Hepatocyte (in vitro differentiated cells): ENCODE measurements at regions not wholly inside any gene's neighbourhood (a gene's known extent, or its start where the extent isn't known, plus 50 kb on each side); places are given as distances from the start of the nearest gene placed in this dataset.

Experiments used
- DNase-seq: peaks from one replicate; pipeline ENCODE4 v3.0.0-alpha.2; 2016; ENCODE audit warnings: low spot score
- H2AFZ ChIP-seq: fragments of 200-600 bp; sonication (generic); 2 replicates; pipeline ENCODE4 v1.6.0; 2016; ENCODE audit warnings: antibody characterized with exemption, mild to moderate bottlenecking
- H3K27ac ChIP-seq: fragments of 200-600 bp; sonication (generic); 2 replicates; pipeline ENCODE4 v1.5.1; 2016; ENCODE audit warnings: mild to moderate bottlenecking
- H3K27me3 ChIP-seq: fragments of 200-600 bp; sonication (generic); 2 replicates; pipeline ENCODE4 v1.6.1; 2016
- H3K36me3 ChIP-seq: fragments of 200-600 bp; sonication (generic); replicated peaks from 2 replicates; pipeline ENCODE4 v1.5.1; 2016; ENCODE audit warnings: low read depth; ENCODE audit not compliant: insufficient read depth
- H3K4me1 ChIP-seq: fragments of 200-600 bp; sonication (generic); 2 replicates; pipeline ENCODE4 v1.5.1; 2016; ENCODE audit warnings: mild to moderate bottlenecking, moderate library complexity; ENCODE audit not compliant: insufficient read depth
- H3K4me2 ChIP-seq: fragments of 200-600 bp; sonication (generic); 2 replicates; pipeline ENCODE4 v1.6.0; 2016
- H3K4me3 ChIP-seq: fragments of 200-600 bp; sonication (generic); 2 replicates; pipeline ENCODE4 v1.5.1; 2016; ENCODE audit warnings: mild to moderate bottlenecking
- H3K79me2 ChIP-seq: fragments of 200-600 bp; sonication (generic); 2 replicates; pipeline ENCODE4 v1.6.0; 2017; ENCODE audit warnings: mild to moderate bottlenecking
- H3K9me2 ChIP-seq: fragments of 200-600 bp; sonication (generic); replicated peaks from 2 replicates; pipeline ENCODE4 v1.6.0; 2017; ENCODE audit warnings: mild to moderate bottlenecking; ENCODE audit not compliant: insufficient read depth
- H3K9me3 ChIP-seq: fragments of 200-600 bp; sonication (generic); 2 replicates; pipeline ENCODE4 v1.5.1; 2016; ENCODE audit warnings: low read depth, mild to moderate bottlenecking
- H4K20me1 ChIP-seq: fragments of 200-600 bp; sonication (generic); 2 replicates; pipeline ENCODE4 v1.6.0; 2016; ENCODE audit warnings: mild to moderate bottlenecking; ENCODE audit not compliant: insufficient read depth, poor library complexity, severe bottlenecking
- CTCF ChIP-seq: fragments of 200-600 bp; sonication (generic); IDR thresholded peaks from 2 replicates; pipeline ENCODE4 v1.5.1; 2016; ENCODE audit warnings: antibody characterized with exemption, mild to moderate bottlenecking; ENCODE audit not compliant: poor library complexity
- EZH2 ChIP-seq: fragments of 200-600 bp; sonication (generic); IDR thresholded peaks from 2 replicates; pipeline ENCODE4 v1.6.1; 2016; ENCODE audit warnings: antibody characterized with exemption, mild to moderate bottlenecking, borderline replicate concordance
- EZH2phosphoT487 ChIP-seq: fragments of 200-600 bp; sonication (generic); IDR thresholded peaks from one replicate; pipeline ENCODE4 v1.6.1; 2018; ENCODE audit warnings: antibody characterized with exemption, mild to moderate bottlenecking, low read depth, moderate library complexity; ENCODE audit not compliant: unreplicated experiment, severe bottlenecking
- WGBS: methylation state at CpG from one replicate; pipeline ENCODE4 v1.1.6; 2016; ENCODE audit warnings: low lambda C conversion rate; ENCODE audit errors: missing lambda C conversion rate; 5-methylcytosine and 5-hydroxymethylcytosine counted together

- no peaks in the 10 kb centered on the region for H3K79me2 ChIP-seq
- no peak for DNase-seq
- H3K4me1 ChIP-seq: no peaks in the 10 kb centered on the region
- TF ChIP-seq EZH2 (no peak), EZH2phosphoT487 (no peak), CTCF (no peak)
- no peaks in the 10 kb centered on the region for H3K9me3 ChIP-seq
- H4K20me1 ChIP-seq: no peaks in the 10 kb centered on the region
- H2AFZ ChIP-seq: no peak overlapping the region
- no peak overlapping the region for H3K4me3 ChIP-seq
- no peaks in the 10 kb centered on the region for H3K36me3 ChIP-seq
- no peak overlapping the region for H3K27ac ChIP-seq
- no peaks in the 10 kb centered on the region for H3K9me2 ChIP-seq
- H3K27me3 ChIP-seq: peaks cover 14% of the 10 kb centered on the region
- WGBS: 90% methylated on average over 10 of the region's 10 CpGs
- no peak overlapping the region for H3K4me2 ChIP-seq
Measured at GRCh38 chr1:29811727-29812407, 575.5 kb downstream of the PTPRU start.

- Histone ChIP-seq H3K36me3 (no peaks in the 10 kb centered on the region), H3K4me1 (no peaks in the 10 kb centered on the region), H2AFZ (no peak overlapping the region), H3K79me2 (no peaks in the 10 kb centered on the region), H3K4me3 (no peak overlapping the region), H3K27ac (no peak overlapping the region), H3K9me2 (no peaks in the 10 kb centered on the region), H3K4me2 (no peak overlapping the region), H4K20me1 (no peaks in the 10 kb centered on the region), H3K9me3 (no peaks in the 10 kb centered on the region), H3K27me3 (peaks cover 7% of the 10 kb centered on the region)
- DNase-seq: no peak
- TF ChIP-seq CTCF (no peak), EZH2 (no peak), EZH2phosphoT487 (no peak)
- 72% methylated on average over 7 of the region's 7 CpGs for WGBS
Measured at GRCh38 chr1:29811247-29811646, 574.9 kb downstream of the PTPRU start.

GRCh38 chr1:29810121-29811120 is 574.1 kb downstream of the PTPRU start:
- Histone ChIP-seq H3K4me2 (no peak overlapping the region), H3K27me3 (no peaks in the 10 kb centered on the region), H2AFZ (no peak overlapping the region), H3K27ac (no peak overlapping the region), H3K9me3 (no peaks in the 10 kb centered on the region), H3K9me2 (no peaks in the 10 kb centered on the region), H3K36me3 (no peaks in the 10 kb centered on the region), H3K4me1 (no peaks in the 10 kb centered on the region), H3K4me3 (no peak overlapping the region), H4K20me1 (no peaks in the 10 kb centered on the region), H3K79me2 (no peaks in the 10 kb centered on the region)
- TF ChIP-seq CTCF: no peak
- no peak for TF ChIP-seq EZH2phosphoT487
- no peak for TF ChIP-seq EZH2
- DNase-seq: no peak
- 89% methylated on average over 16 of the region's 22 CpGs for WGBS
